ENCODE measurements at regions not wholly inside any gene's neighbourhood (a gene's known extent, or its start where the extent isn't known, plus 50 kb on each side); places are given as distances from the start of the nearest gene placed in this dataset.

- TF ChIP-seq POLR2A (IDR thresholded peaks at IDR 0.05) (no peak), CTCF (IDR thresholded peaks at IDR 0.05 in 4 of 5, conservative IDR thresholded peaks at IDR 0.05 in 1 of 5) (no peak)
Observed at GRCh38 chr6:158919865-158920264, 80.1 kb downstream of the RSPH3 start.

All from gastrocnemius medialis (tissue), 4 donors.